Kidney tubule cell (primary cell): ENCODE measurements at regions not wholly inside any gene's neighbourhood (a gene's known extent, or its start where the extent isn't known, plus 50 kb on each side); places are given as distances from the start of the nearest gene placed in this dataset.
A peak's percentile ranks its signal among the peaks of the same experiment; 100 is the strongest.

Experiments
- DNase-seq: peaks from one replicate; pipeline ENCODE4 v3.0.0-alpha.2; 2018; ENCODE audit warnings: low spot score

- DNase-seq = peak; percentile 64
Measured at GRCh38 chr3:118817748-118818165, 216.9 kb downstream of the IGSF11 start.

GRCh38 chr3:118818386-118818785 is 216.3 kb downstream of the IGSF11 start:
- peak; percentile 30 for DNase-seq

- no peak for DNase-seq
Measured at GRCh38 chr3:118823626-118824025, 211.0 kb downstream of the IGSF11 start.

GRCh38 chr3:118827446-118827845 is 207.2 kb downstream of the IGSF11 start:
- no peak for DNase-seq

- DNase-seq = no peak
Measured at GRCh38 chr3:118828351-118828750, 206.3 kb downstream of the IGSF11 start.

- no peak for DNase-seq
Measured at GRCh38 chr3:118833075-118833474, 201.6 kb downstream of the IGSF11 start.

GRCh38 chr3:118838871-118839270 is 195.8 kb downstream of the IGSF11 start:
- no peak for DNase-seq

- DNase-seq = no peak
Measured at GRCh38 chr3:118842147-118842863, 192.3 kb downstream of the IGSF11 start.

GRCh38 chr3:118846176-118846575 is 188.5 kb downstream of the IGSF11 start:
- no peak for DNase-seq
